Right atrium auricular region (tissue), 2 donors: ENCODE measurements at regions not wholly inside any gene's neighbourhood (a gene's known extent, or its start where the extent isn't known, plus 50 kb on each side); places are given as distances from the start of the nearest gene placed in this dataset.

Experiments used
- DNase-seq: peaks from one replicate; pipeline ENCODE4 v3.0.0-alpha.2; 2019; ENCODE audit warnings: low spot score
- H3K27ac ChIP-seq, 2 donors: fragments of 200-600 bp; sonication (generic); 1 replicate in 1 of 2; 2 replicates in 1 of 2; pipeline ENCODE4 v1.5.1; 2016 to 2019
- H3K27me3 ChIP-seq, 2 donors: fragments of 200-600 bp; sonication (generic); one replicate each; pipeline versions ENCODE4 v1.5.1 to v1.6.0; 2017 to 2019
- H3K36me3 ChIP-seq: fragments of 200-600 bp; sonication (generic); one replicate; pipeline ENCODE4 v1.5.1; 2016
- H3K4me1 ChIP-seq, 2 donors: fragments of 200-600 bp; sonication (generic); one replicate each; pipeline versions ENCODE4 v1.5.1 to v1.6.0; 2017 to 2019
- H3K4me3 ChIP-seq, 2 donors: fragments of 200-600 bp; sonication (generic); 1 replicate in 1 of 2; 2 replicates in 1 of 2; pipeline ENCODE4 v1.5.1; 2017 to 2019; ENCODE audit warnings: mild to moderate bottlenecking in 1 of 2, moderate library complexity in 1 of 2
- H3K9me3 ChIP-seq, 2 donors: fragments of 200-600 bp; sonication (generic); one replicate each; pipeline ENCODE4 v1.5.1; 2019
- TF ChIP-seq, protein P1 (sequence below), 2 donors: fragments of 200-600 bp; sonication (generic); IDR thresholded peaks; one replicate each; pipeline ENCODE4 v1.5.1; 2019; ENCODE audit warnings: antibody characterized with exemption in 2 of 2

DNA sequence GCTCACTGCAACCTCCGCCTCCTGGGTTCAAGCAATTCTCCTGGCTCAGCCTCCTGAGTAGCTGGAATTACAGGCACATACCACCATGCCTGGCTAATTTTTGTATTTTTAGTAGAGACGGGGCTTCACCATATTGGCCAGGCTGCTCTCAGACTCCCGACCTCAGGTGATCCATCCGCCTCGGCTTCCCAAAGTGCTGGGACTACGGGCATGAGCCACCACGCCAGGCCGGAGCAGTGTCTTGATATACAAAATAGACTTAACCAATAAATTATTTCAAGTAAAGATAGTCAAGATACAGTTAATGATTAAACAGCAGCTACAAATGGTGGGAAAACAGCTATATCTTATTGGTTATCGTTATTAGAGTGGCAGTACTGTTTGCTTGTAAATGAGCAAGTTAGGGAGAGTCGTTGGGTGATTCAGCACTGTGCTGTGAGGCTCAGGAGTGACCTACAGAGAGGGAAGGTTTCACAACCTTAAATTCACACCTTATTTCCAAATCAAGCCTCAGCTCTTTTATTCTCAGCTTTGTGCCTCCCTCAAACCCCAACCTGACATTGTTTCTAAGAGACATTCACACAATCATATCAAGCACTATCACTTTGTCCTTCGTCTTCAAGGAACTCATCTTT is 1128.4 kb upstream of the MAP3K7 start:
- DNase-seq: no peak
- TF ChIP-seq, protein P1, sequence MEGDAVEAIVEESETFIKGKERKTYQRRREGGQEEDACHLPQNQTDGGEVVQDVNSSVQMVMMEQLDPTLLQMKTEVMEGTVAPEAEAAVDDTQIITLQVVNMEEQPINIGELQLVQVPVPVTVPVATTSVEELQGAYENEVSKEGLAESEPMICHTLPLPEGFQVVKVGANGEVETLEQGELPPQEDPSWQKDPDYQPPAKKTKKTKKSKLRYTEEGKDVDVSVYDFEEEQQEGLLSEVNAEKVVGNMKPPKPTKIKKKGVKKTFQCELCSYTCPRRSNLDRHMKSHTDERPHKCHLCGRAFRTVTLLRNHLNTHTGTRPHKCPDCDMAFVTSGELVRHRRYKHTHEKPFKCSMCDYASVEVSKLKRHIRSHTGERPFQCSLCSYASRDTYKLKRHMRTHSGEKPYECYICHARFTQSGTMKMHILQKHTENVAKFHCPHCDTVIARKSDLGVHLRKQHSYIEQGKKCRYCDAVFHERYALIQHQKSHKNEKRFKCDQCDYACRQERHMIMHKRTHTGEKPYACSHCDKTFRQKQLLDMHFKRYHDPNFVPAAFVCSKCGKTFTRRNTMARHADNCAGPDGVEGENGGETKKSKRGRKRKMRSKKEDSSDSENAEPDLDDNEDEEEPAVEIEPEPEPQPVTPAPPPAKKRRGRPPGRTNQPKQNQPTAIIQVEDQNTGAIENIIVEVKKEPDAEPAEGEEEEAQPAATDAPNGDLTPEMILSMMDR (IDR thresholded peaks at IDR 0.05): no peak
- Histone ChIP-seq H3K27ac (no peak overlapping the region), H3K4me1 (no peaks in the 10 kb centered on the region), H3K9me3 (no peaks in the 10 kb centered on the region), H3K36me3 (no peaks in the 10 kb centered on the region), H3K27me3 (no peaks in the 10 kb centered on the region), H3K4me3 (no peak overlapping the region)

DNA sequence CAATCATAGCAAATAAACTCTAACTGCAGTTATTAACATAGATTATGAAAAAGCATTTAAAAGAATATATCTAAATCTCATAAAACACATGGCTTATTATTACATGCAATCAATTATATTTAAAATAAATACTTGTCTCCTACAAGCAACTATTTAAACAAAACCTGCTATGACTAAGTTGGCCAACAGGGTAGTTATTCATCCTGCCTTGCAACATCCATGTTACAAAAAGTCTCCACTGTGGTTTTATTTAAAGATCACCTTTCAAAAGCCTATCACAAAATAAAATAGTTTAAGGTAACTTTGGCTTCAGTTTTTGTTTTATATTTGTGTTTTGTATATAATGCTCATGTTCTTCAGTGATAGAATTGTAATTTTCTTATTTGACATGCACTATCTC is 1127.0 kb upstream of the MAP3K7 start:
- DNase-seq: no peak
- H3K4me1 ChIP-seq: no peaks in the 10 kb centered on the region
- TF ChIP-seq, protein P1 (IDR thresholded peaks at IDR 0.05): no peak
- no peaks in the 10 kb centered on the region for H3K36me3 ChIP-seq
- no peaks in the 10 kb centered on the region for H3K9me3 ChIP-seq
- H3K4me3 ChIP-seq: no peak overlapping the region
- no peak overlapping the region for H3K27ac ChIP-seq
- no peaks in the 10 kb centered on the region for H3K27me3 ChIP-seq

DNA sequence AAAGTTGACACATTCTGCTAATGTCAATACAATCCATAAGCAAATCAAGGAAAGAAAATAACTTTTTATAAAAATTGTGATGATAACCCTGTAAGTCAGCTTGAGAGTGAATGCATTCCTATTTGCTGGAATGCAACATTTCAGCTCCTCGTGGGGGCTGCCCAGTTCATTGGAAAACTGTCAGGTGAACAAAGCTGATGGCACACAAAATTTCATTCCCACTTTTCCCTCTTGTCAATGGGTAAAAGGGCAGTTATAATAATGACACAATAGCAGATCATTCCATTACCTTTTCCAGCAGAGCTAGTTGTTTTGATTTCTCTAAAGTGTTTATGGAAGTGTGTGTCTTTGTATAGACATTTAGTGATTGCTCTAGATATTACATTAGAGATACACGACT is 1124.6 kb upstream of the MAP3K7 start:
- Histone ChIP-seq H3K27me3 (no peaks in the 10 kb centered on the region), H3K4me3 (no peak overlapping the region), H3K4me1 (no peaks in the 10 kb centered on the region), H3K9me3 (no peaks in the 10 kb centered on the region), H3K27ac (no peak overlapping the region), H3K36me3 (no peaks in the 10 kb centered on the region)
- no peak for DNase-seq
- TF ChIP-seq, protein P1 (IDR thresholded peaks at IDR 0.05): no peak

DNA sequence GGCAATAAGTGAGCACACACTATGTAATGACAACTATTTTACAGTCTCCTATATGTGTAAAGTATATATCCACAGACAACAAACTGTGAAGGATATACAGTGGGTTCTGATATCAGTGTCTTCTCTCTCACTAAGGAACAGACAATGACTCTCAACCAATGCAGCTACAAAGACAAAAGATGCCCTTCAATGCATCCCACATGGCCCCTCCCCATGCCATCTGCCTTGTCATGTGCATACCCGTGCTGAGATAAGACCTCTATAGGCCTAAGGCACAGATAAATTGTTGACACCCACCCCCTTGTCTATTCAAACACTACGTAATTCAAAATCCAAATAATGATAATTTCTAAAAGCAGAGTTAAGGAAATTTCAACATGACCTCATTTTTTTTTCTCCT is 1123.5 kb upstream of the MAP3K7 start:
- H3K27me3 ChIP-seq: no peaks in the 10 kb centered on the region
- no peaks in the 10 kb centered on the region for H3K36me3 ChIP-seq
- TF ChIP-seq, protein P1 (IDR thresholded peaks at IDR 0.05): no peak
- DNase-seq: no peak
- no peaks in the 10 kb centered on the region for H3K4me1 ChIP-seq
- H3K4me3 ChIP-seq: no peak overlapping the region
- H3K9me3 ChIP-seq: no peaks in the 10 kb centered on the region
- no peak overlapping the region for H3K27ac ChIP-seq

DNA sequence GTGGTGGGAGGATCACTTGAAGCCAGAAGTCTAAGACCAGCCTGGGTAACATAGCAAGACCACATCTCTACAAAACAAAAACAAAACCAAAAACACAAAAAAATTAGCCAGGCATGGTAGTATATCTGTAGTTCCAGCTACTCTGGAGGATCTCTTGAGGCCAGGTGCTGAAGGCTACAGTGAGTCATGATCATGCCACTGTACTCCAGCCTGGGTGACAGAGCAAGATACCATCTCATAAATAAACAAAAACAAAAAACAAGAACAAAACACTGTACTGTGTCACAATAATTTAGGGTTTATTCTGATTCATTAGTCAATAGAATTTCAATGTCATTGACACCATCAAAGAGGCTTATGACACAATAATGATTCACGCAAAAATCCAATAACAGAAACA is 1121.7 kb upstream of the MAP3K7 start:
- Histone ChIP-seq H3K4me3 (no peak overlapping the region), H3K27ac (no peak overlapping the region), H3K4me1 (no peaks in the 10 kb centered on the region), H3K27me3 (no peaks in the 10 kb centered on the region), H3K9me3 (no peaks in the 10 kb centered on the region), H3K36me3 (no peaks in the 10 kb centered on the region)
- TF ChIP-seq, protein P1 (IDR thresholded peaks at IDR 0.05): no peak
- no peak for DNase-seq

DNA sequence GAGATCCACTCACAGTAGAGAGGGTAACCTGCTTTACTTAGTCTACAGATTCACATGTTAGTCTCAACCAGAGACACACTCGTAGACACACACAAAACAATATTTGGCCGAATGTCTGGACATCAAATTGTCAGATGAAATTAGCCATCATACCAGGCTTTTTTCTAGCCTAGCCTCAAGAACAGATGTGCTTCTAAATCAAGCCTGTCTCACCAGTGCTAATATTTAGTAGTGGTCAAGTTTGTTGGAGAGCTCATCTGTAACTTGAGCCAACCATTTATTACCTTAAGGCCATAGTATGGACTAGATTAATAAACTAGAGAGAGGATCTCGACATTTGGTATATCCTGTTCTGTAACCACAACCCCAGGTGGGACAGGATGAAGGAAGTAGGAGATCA is 1118.8 kb upstream of the MAP3K7 start:
- Histone ChIP-seq H3K9me3 (no peaks in the 10 kb centered on the region), H3K27me3 (no peaks in the 10 kb centered on the region), H3K4me1 (no peaks in the 10 kb centered on the region), H3K36me3 (no peaks in the 10 kb centered on the region), H3K27ac (no peak overlapping the region), H3K4me3 (no peak overlapping the region)
- TF ChIP-seq, protein P1 (IDR thresholded peaks at IDR 0.05): no peak
- no peak for DNase-seq
